ENCODE measurements at regions not wholly inside any gene's neighbourhood (a gene's known extent, or its start where the extent isn't known, plus 50 kb on each side); places are given as distances from the start of the nearest gene placed in this dataset.

- DNase-seq: no peak
Measured at GRCh38 chr4:115927382-115927781, 814.0 kb upstream of the NDST4 start.

DNA sequence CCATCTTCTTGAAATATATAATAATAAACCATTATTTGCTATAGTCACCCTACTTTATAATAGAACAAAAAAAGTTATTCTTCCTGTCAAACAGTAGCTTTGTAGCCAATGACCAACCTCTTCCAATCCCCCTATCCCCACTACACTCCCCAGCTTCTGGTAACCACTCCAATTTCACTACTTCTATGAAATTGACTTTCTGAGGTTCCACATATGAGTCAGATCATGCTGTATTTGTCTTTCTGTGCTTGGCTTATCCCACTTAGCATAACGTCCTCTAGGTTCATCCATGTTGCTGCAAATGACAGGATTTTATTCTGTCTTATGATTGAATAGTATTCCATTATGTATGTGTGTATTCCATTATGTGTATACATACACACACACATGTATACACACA, 809.7 kb upstream of the NDST4 start:
- no peak for DNase-seq

DNA sequence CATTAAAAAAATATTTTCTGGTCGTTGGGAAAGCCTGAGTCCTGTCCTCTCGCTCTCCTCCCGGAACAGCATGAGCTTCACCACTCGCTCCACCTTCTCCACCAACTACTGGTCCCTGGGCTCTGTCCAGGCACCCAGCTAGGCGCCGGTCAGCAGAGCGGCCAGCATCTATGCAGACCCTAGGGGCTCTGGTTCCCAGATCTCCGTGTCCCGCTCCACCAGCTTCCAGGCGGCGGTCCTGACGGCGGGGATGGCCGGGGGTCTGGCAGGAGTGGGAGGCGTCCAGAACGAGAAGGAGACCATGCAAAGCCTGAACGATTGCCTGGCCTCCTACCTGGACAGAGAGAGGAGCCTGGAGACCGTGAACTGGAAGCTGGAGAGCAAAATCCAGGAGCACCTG, 807.2 kb upstream of the NDST4 start:
- no peak for DNase-seq

GRCh38 chr4:115918149-115918548, 804.7 kb upstream of the NDST4 start:
- DNase-seq: no peak

- no peak for DNase-seq
Measured at GRCh38 chr4:115906428-115906827, 793.0 kb upstream of the NDST4 start.

GRCh38 chr4:115883847-115884246, 770.4 kb upstream of the NDST4 start:
- no peak for DNase-seq

DNA sequence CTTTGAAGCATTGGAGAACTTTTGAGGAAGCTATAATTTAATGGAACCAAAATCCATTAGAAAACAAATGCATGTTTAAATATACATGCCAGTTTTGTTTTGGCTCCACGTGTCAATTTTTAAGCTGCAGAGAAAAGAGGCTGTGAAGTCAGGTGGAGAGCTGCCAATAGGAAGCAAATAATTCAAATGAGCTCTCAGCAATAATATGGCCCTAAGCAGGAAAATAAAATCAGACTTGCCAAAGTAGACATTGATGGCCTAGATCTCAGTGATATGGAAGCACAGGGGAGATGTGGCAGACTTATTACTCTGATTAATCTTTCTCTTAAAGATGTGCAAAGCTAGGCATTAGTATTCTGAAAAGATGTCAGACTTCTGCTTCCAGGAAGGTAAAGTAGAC, 769.8 kb upstream of the NDST4 start:
- no peak for DNase-seq

DNA sequence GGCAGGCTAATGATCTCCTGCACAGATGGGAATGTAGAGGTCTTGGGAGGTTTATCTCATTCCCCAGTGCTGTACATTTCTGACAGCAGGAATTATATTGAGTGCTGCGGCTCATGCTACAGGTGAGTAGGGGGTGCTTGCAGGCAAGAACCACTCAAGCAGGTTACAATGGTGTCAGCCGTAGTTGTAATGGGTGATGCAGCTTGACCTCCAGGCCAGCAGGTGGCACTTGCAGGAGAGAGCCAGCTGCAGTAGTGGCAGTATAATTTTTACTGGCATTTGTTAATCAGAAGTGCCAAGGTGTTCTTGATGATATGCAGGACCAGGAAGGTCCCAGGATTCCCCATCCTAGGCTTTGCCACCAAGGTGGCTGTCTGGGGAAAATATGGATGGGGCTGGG, 759.6 kb upstream of the NDST4 start:
- no peak for DNase-seq

DNA sequence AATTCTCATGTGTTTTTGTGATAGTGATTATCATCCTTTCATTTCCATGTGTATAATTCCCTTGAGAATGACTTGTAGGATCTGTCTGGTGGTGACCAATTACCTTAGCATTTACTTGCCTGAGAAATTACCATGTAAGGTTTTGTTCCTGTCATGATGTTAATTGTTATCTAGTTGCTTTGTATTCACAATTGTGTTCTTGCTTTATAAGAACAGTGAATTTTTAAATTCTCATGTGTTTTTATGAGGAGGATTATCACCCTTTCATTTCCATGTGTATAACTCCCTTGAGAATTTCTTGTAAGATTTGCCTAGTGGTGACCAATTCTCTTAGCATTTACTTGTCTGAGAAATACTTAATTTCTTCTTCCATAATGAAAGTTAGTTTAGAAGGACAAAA, 758.2 kb upstream of the NDST4 start:
- DNase-seq: no peak

GRCh38 chr4:115866364-115866896, 753.0 kb upstream of the NDST4 start:
- no peak for DNase-seq

DNA sequence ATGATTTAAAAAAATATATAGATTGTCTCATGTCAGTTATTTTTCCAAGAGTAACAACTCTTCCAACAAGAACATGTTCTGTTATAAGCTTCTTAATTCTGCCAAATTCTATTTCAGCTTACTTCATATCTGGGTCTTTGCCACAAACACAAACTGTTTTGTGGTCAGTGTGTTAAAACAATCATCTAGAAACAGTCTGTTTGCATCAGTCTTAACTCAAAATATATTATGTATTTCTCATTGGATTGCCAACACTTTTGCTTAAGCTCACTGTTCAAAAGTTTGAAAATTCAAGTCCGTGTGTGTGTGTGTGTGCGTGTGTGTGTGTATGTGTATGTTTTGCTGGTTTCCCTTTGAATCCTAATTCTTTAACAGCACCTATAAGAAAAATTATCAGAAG, 752.3 kb upstream of the NDST4 start:
- no peak for DNase-seq

DNA sequence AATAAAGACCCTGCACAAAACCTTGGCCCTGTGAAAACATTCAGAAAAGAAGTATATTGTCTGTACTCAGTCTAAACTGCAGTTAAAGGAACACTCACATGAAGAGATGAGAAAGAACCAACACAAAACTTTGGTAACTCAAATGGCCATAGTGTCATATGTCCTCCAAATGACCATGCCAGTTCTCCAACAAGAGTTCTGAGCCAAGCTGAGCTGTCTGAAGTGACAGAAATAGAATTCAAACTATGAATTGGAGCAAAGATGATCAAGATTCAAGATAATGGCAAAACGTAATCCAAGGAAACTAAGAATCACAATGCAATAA, 739.3 kb upstream of the NDST4 start:
- DNase-seq: no peak

- DNase-seq: peak; percentile 53
Measured at GRCh38 chr4:115851918-115852766, 738.7 kb upstream of the NDST4 start.

GRCh38 chr4:115850799-115851509, 737.5 kb upstream of the NDST4 start:
- DNase-seq: no peak

DNA sequence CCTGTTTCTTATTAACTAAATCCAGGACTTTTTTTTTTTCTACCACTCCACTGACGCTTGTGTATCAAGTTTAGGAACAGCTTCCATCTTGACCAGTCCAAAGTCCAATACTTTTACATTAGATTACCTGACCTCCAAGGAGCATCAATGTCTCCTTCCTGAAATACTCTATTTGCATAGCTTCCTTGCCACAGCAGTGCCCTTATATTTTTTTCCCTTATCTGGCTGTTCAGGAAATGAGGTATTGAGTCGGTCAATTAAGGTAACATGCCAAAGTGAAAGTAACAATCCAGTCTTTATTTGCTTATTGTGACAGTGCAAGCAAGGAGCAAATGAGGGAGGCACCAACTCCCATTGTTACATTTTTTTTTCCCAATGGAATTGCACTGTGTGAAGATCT, 730.8 kb upstream of the NDST4 start:
- DNase-seq: no peak

- DNase-seq: no peak
Measured at GRCh38 chr4:115841871-115842270, 728.5 kb upstream of the NDST4 start.

- DNase-seq: no peak
Measured at GRCh38 chr4:115834441-115834840, 721.0 kb upstream of the NDST4 start.

DNA sequence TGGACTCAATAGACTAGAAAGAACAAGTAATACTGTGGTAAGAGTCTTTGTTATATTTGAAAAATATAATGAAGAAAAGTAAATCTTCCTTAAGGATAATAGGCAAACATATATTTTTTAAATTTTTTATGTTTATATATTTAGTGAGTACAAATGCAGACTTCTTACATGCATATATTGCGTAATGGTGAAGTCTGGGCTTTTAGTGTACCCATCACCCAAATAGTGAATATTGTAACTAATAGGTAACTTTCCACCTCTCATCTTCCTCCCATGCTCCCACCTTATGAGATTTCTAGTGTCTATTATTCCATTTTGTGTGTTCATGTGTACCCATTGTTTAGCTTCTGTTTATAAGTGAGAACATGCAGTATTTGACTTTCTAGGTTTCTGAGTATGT, 711.2 kb upstream of the NDST4 start:
- DNase-seq: no peak

DNA sequence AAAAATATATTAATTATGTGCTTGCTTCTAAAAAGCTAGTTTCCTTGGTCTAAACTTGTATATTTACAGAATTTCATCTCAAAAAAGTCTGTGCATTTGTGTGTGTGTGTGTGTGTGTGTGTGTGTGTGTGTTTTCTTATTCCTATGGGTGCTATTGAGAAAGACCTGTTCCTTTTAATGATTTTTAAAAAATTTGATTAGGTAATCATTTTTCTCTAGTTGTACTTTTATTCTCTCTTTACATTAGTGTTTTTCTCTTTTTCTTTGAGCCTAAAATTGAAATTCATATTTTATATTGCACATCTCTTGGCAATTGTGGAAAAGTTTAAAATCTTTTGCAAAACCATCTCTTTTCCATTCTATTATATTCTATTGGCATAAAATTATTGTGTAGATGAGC, 690.4 kb upstream of the NDST4 start:
- no peak for DNase-seq

DNA sequence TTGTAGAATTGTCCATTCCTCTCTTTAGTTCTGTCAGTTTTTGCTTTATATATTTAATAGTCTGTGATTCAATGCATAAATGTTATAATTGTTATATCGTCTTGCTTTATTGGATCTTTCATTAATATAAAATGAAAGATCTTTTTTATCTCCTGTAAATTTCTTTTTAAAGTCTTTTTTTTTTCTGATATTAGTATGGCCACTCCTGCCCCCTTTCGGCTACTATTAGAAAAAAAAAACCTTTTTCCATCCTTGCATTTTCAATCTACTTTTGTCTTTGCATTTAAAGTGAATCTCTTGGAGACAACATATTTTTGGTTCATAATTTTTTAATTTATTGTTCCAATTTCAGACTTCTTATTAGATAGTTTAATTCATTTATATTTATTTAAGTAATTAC, 677.4 kb upstream of the NDST4 start:
- no peak for DNase-seq

- DNase-seq: no peak
Measured at GRCh38 chr4:115781528-115782146, 668.2 kb upstream of the NDST4 start.

DNA sequence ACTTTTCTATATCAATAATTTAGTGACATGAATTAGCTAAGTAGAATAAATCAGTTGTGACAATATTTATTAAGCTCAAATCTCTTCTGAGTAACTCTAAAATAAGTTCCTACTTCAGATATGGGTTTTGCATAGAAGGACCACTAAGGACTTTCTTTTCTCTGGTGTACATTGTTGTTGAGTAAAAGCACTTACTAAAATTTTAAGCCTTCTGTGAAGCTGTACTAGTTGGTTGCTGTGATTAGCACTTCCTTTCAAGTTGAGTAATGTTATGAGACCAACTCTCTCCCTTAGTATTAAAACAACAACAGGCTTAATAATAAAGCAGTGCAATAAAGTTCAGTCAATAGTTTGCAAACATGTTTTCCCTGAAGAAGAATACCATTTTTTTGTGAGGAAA, 667.4 kb upstream of the NDST4 start:
- no peak for DNase-seq

DNA sequence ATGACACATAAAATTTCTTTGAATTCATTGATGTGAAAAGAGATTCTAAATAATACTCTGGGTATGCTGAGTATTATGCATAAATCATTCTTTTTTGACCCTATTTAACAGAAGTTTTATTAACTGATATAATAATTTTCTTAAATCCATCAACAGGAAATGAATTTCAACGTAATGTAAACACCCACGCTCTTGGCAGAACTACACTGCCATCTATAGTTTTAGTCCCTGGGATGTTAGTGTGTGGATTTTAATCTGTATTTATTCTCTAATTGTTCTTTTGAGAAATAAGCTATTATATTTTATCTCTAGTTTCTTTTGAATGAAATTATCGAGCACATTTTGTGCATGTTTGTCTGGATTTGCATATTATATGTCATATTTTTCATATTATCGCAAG, 666.8 kb upstream of the NDST4 start:
- DNase-seq: no peak

Measured in renal pelvis (tissue), 1 donor.